MM.1S (cell line): ENCODE measurements at regions not wholly inside any gene's neighbourhood (a gene's known extent, or its start where the extent isn't known, plus 50 kb on each side); places are given as distances from the start of the nearest gene placed in this dataset.

Source experiments
- DNase-seq: peaks from one replicate; pipeline ENCODE4 v3.0.0-alpha.2; 2015
- H2AFZ ChIP-seq: fragments of 300-600 bp; sonication (generic); 2 replicates; pipeline ENCODE4 v1.6.0; 2016; ENCODE audit warnings: antibody characterized with exemption, low read length
- H3F3A ChIP-seq: fragments of 300-600 bp; sonication (generic); 2 replicates; pipeline ENCODE4 v1.6.1; 2016; ENCODE audit warnings: mild to moderate bottlenecking, antibody characterized with exemption, low read length, moderate library complexity, mixed read lengths; ENCODE audit not compliant: insufficient read depth
- H3K27ac ChIP-seq: fragments of 300-600 bp; sonication (generic); 2 replicates; pipeline ENCODE4 v1.5.1; 2016; ENCODE audit warnings: mild to moderate bottlenecking, low read length
- H3K27me3 ChIP-seq: fragments of 300-600 bp; sonication (generic); replicated peaks from 2 replicates; pipeline ENCODE4 v1.6.0; 2016; ENCODE audit warnings: low read length; ENCODE audit not compliant: insufficient read depth
- H3K36me3 ChIP-seq: fragments of 300-600 bp; sonication (generic); replicated peaks from 2 replicates; pipeline ENCODE4 v1.6.1; 2016; ENCODE audit warnings: mild to moderate bottlenecking, low read length, mixed read lengths; ENCODE audit not compliant: insufficient read depth
- H3K4me1 ChIP-seq: fragments of 300-600 bp; sonication (generic); 2 replicates; pipeline ENCODE4 v1.6.1; 2016; ENCODE audit warnings: low read length, mixed read lengths
- H3K4me2 ChIP-seq: fragments of 300-600 bp; sonication (generic); 2 replicates; pipeline ENCODE4 v1.6.0; 2016; ENCODE audit warnings: low read depth, low read length
- H3K4me3 ChIP-seq: fragments of 300-600 bp; sonication (generic); 2 replicates; pipeline ENCODE4 v1.5.1; 2016; ENCODE audit warnings: low read length, mixed read lengths
- H3K79me2 ChIP-seq: fragments of 300-600 bp; sonication (generic); 2 replicates; pipeline ENCODE4 v1.6.1; 2016; ENCODE audit warnings: mixed run types, low read length, mixed read lengths
- H3K9ac ChIP-seq: fragments of 300-600 bp; sonication (generic); 2 replicates; pipeline ENCODE4 v1.6.1; 2016; ENCODE audit warnings: low read length, mixed read lengths
- H3K9me2 ChIP-seq: fragments of 300-600 bp; sonication (generic); replicated peaks from 2 replicates; pipeline ENCODE4 v1.6.1; 2016; ENCODE audit warnings: mild to moderate bottlenecking, low read length, mixed read lengths; ENCODE audit not compliant: insufficient read depth
- H3K9me3 ChIP-seq: fragments of 300-600 bp; sonication (generic); replicated peaks from 2 replicates; pipeline ENCODE4 v1.6.1; 2016; ENCODE audit warnings: mild to moderate bottlenecking, low read length, mixed read lengths; ENCODE audit not compliant: insufficient read depth
- H4K20me1 ChIP-seq: fragments of 300-600 bp; sonication (generic); 2 replicates; pipeline ENCODE4 v1.6.1; 2016; ENCODE audit warnings: mild to moderate bottlenecking, low read length, moderate library complexity, mixed read lengths; ENCODE audit not compliant: insufficient read depth
- EZH2 ChIP-seq: fragments of 300-600 bp; sonication (generic); optimal IDR thresholded peaks from 2 replicates; pipeline ENCODE3; 2017; ENCODE audit warnings: low read depth, mild to moderate bottlenecking, antibody characterized with exemption, low read length, mixed read lengths
- EZH2phosphoT487 ChIP-seq: fragments of 300-600 bp; sonication (generic); IDR thresholded peaks from 2 replicates; pipeline ENCODE4 v1.6.1; 2018; ENCODE audit warnings: antibody characterized with exemption, low read length
- TF ChIP-seq, protein P1 (sequence below): fragments of 300-600 bp; sonication (generic); IDR thresholded peaks from 2 replicates; pipeline ENCODE4 v1.5.1; 2016; ENCODE audit warnings: antibody characterized with exemption, low read length, mixed read lengths

DNA sequence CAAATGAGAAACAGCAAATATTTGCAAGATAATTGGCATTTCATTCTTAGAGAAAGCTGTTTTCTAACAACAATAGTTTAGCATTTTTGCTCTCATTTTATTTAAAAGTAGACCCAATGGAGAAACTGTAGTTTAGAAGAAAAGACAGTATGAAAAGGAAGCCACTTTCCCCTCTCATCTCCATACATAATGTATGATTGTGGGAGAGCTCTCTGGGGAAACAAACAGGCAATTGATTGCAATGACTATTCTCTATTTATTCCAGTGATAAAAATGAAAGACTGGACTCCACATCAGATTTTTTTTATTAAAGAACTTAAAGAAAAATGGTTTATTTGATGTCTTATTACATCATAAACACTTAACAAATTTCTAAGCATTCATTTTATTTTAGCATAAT, 116.8 kb upstream of the SASH1 start:
- no peaks in the 10 kb centered on the region for H3K9me2 ChIP-seq
- H3K4me3 ChIP-seq = no peak overlapping the region
- H3K4me2 ChIP-seq = no peak overlapping the region
- H3K36me3 ChIP-seq = no peaks in the 10 kb centered on the region
- no peaks in the 10 kb centered on the region for H3F3A ChIP-seq
- H3K9me3 ChIP-seq = no peaks in the 10 kb centered on the region
- H3K79me2 ChIP-seq = no peaks in the 10 kb centered on the region
- TF ChIP-seq EZH2 = no peak
- TF ChIP-seq, protein P1, sequence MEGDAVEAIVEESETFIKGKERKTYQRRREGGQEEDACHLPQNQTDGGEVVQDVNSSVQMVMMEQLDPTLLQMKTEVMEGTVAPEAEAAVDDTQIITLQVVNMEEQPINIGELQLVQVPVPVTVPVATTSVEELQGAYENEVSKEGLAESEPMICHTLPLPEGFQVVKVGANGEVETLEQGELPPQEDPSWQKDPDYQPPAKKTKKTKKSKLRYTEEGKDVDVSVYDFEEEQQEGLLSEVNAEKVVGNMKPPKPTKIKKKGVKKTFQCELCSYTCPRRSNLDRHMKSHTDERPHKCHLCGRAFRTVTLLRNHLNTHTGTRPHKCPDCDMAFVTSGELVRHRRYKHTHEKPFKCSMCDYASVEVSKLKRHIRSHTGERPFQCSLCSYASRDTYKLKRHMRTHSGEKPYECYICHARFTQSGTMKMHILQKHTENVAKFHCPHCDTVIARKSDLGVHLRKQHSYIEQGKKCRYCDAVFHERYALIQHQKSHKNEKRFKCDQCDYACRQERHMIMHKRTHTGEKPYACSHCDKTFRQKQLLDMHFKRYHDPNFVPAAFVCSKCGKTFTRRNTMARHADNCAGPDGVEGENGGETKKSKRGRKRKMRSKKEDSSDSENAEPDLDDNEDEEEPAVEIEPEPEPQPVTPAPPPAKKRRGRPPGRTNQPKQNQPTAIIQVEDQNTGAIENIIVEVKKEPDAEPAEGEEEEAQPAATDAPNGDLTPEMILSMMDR = no peak
- no peak for TF ChIP-seq EZH2phosphoT487
- H3K27ac ChIP-seq = no peak overlapping the region
- H2AFZ ChIP-seq = no peak overlapping the region
- no peak for DNase-seq
- H3K27me3 ChIP-seq = no peaks in the 10 kb centered on the region
- no peak overlapping the region for H3K9ac ChIP-seq
- no peaks in the 10 kb centered on the region for H4K20me1 ChIP-seq
- no peaks in the 10 kb centered on the region for H3K4me1 ChIP-seq

DNA sequence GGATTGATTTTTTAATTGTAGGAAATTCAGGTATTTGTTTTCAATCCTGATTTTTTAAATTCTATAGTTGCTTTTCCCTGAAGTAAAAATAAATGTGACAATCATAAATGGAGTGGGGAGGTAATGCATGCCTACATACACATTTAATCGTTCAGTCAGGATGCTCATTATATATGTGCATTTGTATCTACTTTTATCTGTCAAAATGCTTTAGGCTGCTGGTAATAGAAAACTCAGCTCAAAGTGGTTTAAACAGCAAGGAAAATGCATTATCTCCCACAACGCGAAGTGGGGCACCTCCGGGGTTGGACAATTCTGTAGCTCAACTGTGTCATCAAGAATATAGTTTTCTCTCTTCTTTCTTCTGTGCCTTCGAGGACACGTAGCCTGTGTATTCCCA, 116.4 kb upstream of the SASH1 start:
- DNase-seq = no peak
- H3K36me3 ChIP-seq = no peaks in the 10 kb centered on the region
- no peaks in the 10 kb centered on the region for H4K20me1 ChIP-seq
- no peaks in the 10 kb centered on the region for H3K27me3 ChIP-seq
- no peaks in the 10 kb centered on the region for H3K9me3 ChIP-seq
- no peaks in the 10 kb centered on the region for H3F3A ChIP-seq
- H2AFZ ChIP-seq = no peak overlapping the region
- H3K4me2 ChIP-seq = no peak overlapping the region
- H3K27ac ChIP-seq = no peak overlapping the region
- H3K4me1 ChIP-seq = no peaks in the 10 kb centered on the region
- TF ChIP-seq, protein P1 = no peak
- TF ChIP-seq EZH2phosphoT487 (no peak), EZH2 (no peak)
- no peaks in the 10 kb centered on the region for H3K9me2 ChIP-seq
- no peak overlapping the region for H3K9ac ChIP-seq
- no peak overlapping the region for H3K4me3 ChIP-seq
- H3K79me2 ChIP-seq = no peaks in the 10 kb centered on the region

DNA sequence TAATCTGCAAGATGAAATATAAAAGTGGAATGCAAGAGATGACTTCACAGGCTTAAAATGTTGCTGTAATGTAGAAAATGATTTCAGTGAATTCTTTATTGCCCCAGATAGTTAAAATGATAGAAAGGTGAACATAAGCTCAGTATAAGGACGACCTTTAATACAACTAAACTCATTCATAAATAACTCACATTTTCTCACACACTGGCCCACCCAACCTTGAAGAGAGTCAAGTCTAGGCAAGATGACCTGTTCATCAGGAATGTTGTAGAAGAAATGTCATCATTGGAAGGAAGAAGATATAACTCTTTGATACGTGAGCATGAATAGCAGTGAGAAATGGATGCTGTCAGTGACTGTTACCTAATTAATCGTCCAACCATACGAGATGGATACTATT, 111.1 kb upstream of the SASH1 start:
- TF ChIP-seq EZH2phosphoT487 = no peak
- TF ChIP-seq, protein P1 = no peak
- no peak for TF ChIP-seq EZH2

More for the DNA sequence above, 111.1 kb upstream of the SASH1 start:
- Histone ChIP-seq H3K27ac (no peak overlapping the region), H3K79me2 (no peaks in the 10 kb centered on the region), H3K4me2 (no peak overlapping the region), H3K4me3 (no peak overlapping the region), H3K9ac (no peak overlapping the region), H3K27me3 (no peaks in the 10 kb centered on the region), H3K4me1 (no peaks in the 10 kb centered on the region), H3F3A (no peaks in the 10 kb centered on the region), H2AFZ (no peak overlapping the region), H3K36me3 (no peaks in the 10 kb centered on the region), H3K9me2 (no peaks in the 10 kb centered on the region), H3K9me3 (no peaks in the 10 kb centered on the region), H4K20me1 (no peaks in the 10 kb centered on the region)
- DNase-seq = no peak
